Adipocyte (in vitro differentiated cells): ENCODE measurements at regions not wholly inside any gene's neighbourhood (a gene's known extent, or its start where the extent isn't known, plus 50 kb on each side); places are given as distances from the start of the nearest gene placed in this dataset.
"Not testable (repeated sequence)": the region's sequence is repeated elsewhere in the genome, so short reads cannot be mapped to it uniquely, and the experiment has no call there.

Source experiments
- DNase-seq: peaks from one replicate; pipeline ENCODE4 v3.0.0-alpha.2; 2015; ENCODE audit warnings: low read depth
- H3K27me3 ChIP-seq: replicated peaks from 2 replicates; pipeline ENCODE4 v1.7.0; 2013; ENCODE audit warnings: mild to moderate bottlenecking, low read length, moderate library complexity; ENCODE audit not compliant: control insufficient read depth, insufficient read depth
- H3K36me3 ChIP-seq: 2 replicates; pipeline ENCODE4 v1.7.0; 2013; ENCODE audit warnings: low read length, mild to moderate bottlenecking, moderate library complexity; ENCODE audit not compliant: control insufficient read depth, insufficient read depth, severe bottlenecking
- H3K4me1 ChIP-seq: 2 replicates; pipeline ENCODE4 v1.7.0; 2013; ENCODE audit warnings: mild to moderate bottlenecking, low read length, moderate library complexity; ENCODE audit not compliant: control insufficient read depth, insufficient read depth
- H3K4me3 ChIP-seq: 2 replicates; pipeline ENCODE4 v1.7.0; 2013; ENCODE audit warnings: mild to moderate bottlenecking, low read length, moderate library complexity
- H3K9ac ChIP-seq: 2 replicates; pipeline ENCODE4 v1.7.0; 2013; ENCODE audit warnings: mild to moderate bottlenecking, low read length, moderate library complexity
- H3K9me3 ChIP-seq: 2 replicates; pipeline ENCODE4 v1.7.0; 2013; ENCODE audit warnings: mild to moderate bottlenecking, low read length, moderate library complexity; ENCODE audit not compliant: control insufficient read depth

DNA sequence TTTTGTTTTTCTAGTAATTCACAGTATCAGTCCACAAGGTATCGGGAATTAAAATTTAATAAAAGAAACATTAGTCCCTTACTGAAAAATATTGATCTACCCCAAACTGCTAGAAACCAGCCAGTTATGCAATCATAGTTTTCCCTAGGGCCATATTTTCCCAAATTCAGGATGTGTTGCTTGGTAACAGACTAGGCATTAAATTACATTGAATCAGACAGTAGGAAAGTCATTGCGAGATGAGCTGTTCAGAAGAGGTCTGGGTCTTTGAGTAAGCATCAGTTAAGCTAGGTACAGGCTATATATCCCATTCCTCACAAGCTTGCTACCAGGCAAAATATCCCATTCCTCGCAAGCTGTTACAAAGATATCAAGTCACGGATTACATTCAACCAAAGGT lies 123.0 kb upstream of the CCDC150 start:
- Histone ChIP-seq H3K36me3 (no peaks in the 10 kb centered on the region), H3K9me3 (no peaks in the 10 kb centered on the region), H3K9ac (no peak overlapping the region), H3K4me1 (no peaks in the 10 kb centered on the region), H3K4me3 (no peak overlapping the region), H3K27me3 (no peaks in the 10 kb centered on the region)
- peak; percentile 43 for DNase-seq

GRCh38 chr2:196520605-196521004 lies 118.9 kb upstream of the CCDC150 start:
- H3K9me3 ChIP-seq, result no peaks in the 10 kb centered on the region
- no peak for DNase-seq
- H3K27me3 ChIP-seq, result no peaks in the 10 kb centered on the region
- H3K4me3 ChIP-seq, result no peak overlapping the region
- no peak overlapping the region for H3K9ac ChIP-seq
- H3K4me1 ChIP-seq, result no peaks in the 10 kb centered on the region
- H3K36me3 ChIP-seq, result no peaks in the 10 kb centered on the region

DNA sequence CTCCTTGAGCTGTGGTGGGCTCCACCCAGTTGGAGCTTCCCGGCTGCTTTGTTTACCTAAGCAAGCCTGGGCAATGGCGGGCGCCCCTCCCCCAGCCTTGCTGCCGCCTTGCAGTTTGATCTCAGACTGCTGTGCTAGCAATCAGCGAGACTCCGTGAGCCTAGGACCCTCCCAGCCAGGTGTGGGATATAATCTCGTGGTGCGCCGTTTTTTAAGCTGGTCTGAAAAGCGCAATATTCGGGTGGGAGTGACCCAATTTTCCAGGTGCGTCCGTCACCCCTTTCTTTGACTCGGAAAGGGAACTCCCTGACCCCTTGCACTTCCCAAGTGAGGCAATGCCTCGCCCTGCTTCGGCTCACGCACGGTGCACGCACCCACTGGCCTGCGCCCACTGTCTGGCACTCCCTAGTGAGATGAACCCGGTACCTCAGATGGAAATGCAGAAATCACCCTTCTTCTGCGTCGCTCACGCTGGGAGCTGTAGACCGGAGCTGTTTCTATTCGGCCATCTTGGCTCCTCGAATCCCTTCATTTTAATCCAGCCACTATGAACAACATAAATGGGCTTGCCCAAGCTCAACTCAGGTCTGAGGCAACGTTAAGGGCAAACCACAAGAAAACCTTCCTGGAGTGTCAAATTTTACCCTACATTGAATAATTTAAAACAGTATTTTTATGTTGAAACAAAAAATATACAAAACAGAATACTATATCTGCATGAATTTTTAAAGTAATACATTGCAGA lies 112.4 kb upstream of the CCDC150 start:
- not testable (repeated sequence) for H3K9ac ChIP-seq, H3K27me3 ChIP-seq, H3K36me3 ChIP-seq, DNase-seq, H3K4me3 ChIP-seq, H3K4me1 ChIP-seq, H3K9me3 ChIP-seq

DNA sequence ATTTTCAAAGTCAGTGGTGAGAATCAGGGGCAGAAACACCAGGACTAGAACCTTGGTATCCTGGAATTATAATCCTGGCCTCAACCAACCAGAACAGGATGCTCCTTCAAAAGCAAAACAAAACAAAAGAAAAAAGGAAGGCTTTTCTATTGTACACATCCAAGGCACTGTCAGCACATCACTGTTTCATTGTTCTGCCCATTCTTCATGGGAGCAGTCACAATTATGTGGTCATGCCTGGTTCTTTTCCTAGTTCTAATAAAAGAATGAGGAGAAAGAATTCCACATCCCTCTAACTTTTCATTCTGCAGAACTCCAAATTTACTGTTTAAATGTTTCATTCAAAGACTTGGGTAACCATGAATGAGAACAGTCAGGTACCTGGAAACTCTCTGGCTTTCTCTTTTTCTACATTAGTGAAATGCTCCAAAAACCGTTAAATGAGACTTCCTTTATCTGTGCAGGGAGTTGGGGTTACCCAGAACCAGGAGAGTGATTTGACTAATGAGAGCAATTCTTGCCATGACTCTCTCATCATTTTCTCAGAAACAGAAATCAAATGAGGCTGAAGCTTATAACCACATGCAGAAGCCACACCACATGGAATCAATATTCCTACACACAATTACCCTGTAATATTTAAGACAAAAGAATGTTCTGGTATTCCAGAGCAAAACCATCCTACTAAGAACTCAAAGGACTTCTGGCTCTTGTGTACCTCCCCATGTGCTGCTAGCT lies 110.9 kb upstream of the CCDC150 start:
- DNase-seq, result peak; percentile 26
- no peaks in the 10 kb centered on the region for H3K27me3 ChIP-seq
- H3K9me3 ChIP-seq, result no peaks in the 10 kb centered on the region
- H3K4me1 ChIP-seq, result no peaks in the 10 kb centered on the region
- no peak overlapping the region for H3K4me3 ChIP-seq
- no peaks in the 10 kb centered on the region for H3K36me3 ChIP-seq
- H3K9ac ChIP-seq, result no peak overlapping the region

DNA sequence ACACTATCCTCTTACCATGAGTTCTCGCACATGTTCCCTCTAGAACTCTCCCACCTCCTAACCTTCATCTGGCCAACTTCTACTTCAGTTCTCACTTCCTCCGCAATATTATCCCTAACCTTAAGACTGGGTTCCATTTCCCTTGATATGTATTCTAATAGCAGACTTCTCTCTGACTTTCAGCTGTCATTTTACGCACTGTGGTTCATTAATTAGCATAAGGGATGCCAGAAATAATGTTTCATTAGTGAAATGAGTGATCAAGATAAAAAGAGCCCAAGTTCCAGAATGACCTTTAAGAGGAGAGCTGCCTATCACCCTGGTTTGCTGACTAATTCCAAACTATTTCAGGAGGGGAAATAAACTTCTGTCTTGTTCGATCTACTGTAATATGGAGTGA lies 108.6 kb upstream of the CCDC150 start:
- no peaks in the 10 kb centered on the region for H3K4me1 ChIP-seq
- H3K27me3 ChIP-seq, result no peaks in the 10 kb centered on the region
- no peak overlapping the region for H3K9ac ChIP-seq
- H3K36me3 ChIP-seq, result no peaks in the 10 kb centered on the region
- H3K9me3 ChIP-seq, result no peaks in the 10 kb centered on the region
- DNase-seq, result no peak
- no peak overlapping the region for H3K4me3 ChIP-seq

DNA sequence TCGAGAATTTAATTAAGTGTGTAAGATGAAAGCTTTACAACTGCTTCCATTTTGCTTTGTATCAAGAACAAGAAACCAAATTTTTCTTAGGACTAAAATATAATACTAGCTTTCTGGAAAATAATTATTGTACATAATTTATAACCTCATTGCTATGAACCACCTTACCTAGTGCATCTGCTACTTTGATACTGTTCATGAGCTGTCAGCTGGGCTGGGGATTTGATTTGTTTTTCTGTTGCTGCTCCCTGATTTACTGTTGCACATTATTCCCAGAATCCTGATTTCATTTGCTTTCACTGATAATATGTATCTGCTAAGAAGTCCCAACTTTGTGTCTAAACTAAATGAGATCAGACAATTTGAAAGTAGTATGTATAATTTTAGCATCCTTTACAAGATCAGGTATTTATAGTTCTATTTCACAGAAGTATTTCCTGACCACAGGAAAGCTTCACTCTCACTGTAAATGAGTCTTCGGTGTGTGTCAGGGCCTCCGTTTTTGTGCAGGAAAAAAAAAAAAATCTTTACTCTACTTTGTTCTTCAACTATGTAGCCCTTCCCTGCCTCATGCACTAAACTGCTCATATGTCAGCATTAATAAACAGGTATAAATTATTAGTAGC lies 105.6 kb upstream of the CCDC150 start:
- Histone ChIP-seq H3K4me3 (no peak overlapping the region), H3K36me3 (no peaks in the 10 kb centered on the region), H3K4me1 (no peaks in the 10 kb centered on the region), H3K9ac (no peak overlapping the region), H3K27me3 (no peaks in the 10 kb centered on the region), H3K9me3 (no peaks in the 10 kb centered on the region)
- no peak for DNase-seq

- Histone ChIP-seq H3K4me3 (no peak overlapping the region), H3K27me3 (no peaks in the 10 kb centered on the region), H3K36me3 (no peaks in the 10 kb centered on the region), H3K4me1 (no peaks in the 10 kb centered on the region), H3K9me3 (no peaks in the 10 kb centered on the region), H3K9ac (no peak overlapping the region)
- DNase-seq, result no peak
Observed at GRCh38 chr2:196534495-196534894, 105.0 kb upstream of the CCDC150 start.

DNA sequence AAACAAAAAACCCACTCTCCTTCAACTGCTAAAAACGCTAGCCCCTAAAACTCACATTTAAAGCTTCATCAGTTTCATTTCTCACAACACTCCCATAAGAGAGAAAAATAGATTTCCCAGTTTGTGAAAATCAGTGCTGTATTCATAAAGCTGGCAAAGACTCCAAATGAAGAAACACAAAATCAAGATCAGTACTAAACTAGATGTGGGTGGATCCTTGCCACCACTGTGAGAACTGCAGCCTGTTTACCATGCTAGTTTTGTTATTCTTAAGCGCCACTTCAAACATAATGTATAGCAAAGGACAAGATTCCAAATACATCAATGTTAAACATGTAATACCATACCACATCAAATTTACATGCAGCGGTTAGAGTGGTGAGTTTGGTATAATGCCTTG lies 104.5 kb upstream of the CCDC150 start:
- H3K27me3 ChIP-seq, result no peaks in the 10 kb centered on the region

GRCh38 chr2:196535742-196536141 lies 103.8 kb upstream of the CCDC150 start:
- no peak for DNase-seq
- H3K9ac ChIP-seq, result no peak overlapping the region
- H3K4me3 ChIP-seq, result no peak overlapping the region
- no peaks in the 10 kb centered on the region for H3K9me3 ChIP-seq
- H3K36me3 ChIP-seq, result no peaks in the 10 kb centered on the region
- no peaks in the 10 kb centered on the region for H3K27me3 ChIP-seq
- H3K4me1 ChIP-seq, result no peaks in the 10 kb centered on the region

More for the DNA sequence above, 104.5 kb upstream of the CCDC150 start:
- no peak overlapping the region for H3K4me3 ChIP-seq
- no peaks in the 10 kb centered on the region for H3K9me3 ChIP-seq
- H3K36me3 ChIP-seq, result no peaks in the 10 kb centered on the region
- no peaks in the 10 kb centered on the region for H3K4me1 ChIP-seq
- H3K9ac ChIP-seq, result no peak overlapping the region
- no peak for DNase-seq

DNA sequence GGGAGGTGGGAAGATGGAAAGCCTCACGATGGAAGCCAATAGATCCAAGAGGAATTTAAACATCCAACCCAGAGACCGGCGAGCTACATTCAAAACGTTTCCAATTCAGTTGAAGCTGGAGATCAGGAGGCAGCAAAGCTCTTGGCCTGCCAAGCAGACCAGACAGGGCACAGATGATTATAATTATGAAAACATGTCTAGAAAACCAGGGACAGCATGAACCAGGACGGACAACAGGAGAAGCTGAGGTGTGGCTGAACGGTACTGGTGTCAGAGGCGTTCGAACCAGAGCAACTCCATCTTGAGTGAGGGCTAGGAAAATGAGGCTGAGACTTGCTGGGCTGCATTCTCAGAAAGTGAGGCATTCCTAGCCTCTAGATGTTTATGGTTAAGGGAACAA lies 102.2 kb upstream of the CCDC150 start:
- H3K4me1 ChIP-seq, result no peaks in the 10 kb centered on the region
- no peak overlapping the region for H3K4me3 ChIP-seq
- no peaks in the 10 kb centered on the region for H3K27me3 ChIP-seq
- no peaks in the 10 kb centered on the region for H3K36me3 ChIP-seq
- H3K9me3 ChIP-seq, result no peaks in the 10 kb centered on the region
- DNase-seq, result no peak
- H3K9ac ChIP-seq, result no peak overlapping the region

GRCh38 chr2:196538189-196538588 lies 101.3 kb upstream of the CCDC150 start:
- no peaks in the 10 kb centered on the region for H3K9me3 ChIP-seq
- no peak overlapping the region for H3K4me3 ChIP-seq
- no peaks in the 10 kb centered on the region for H3K4me1 ChIP-seq
- no peaks in the 10 kb centered on the region for H3K36me3 ChIP-seq
- H3K27me3 ChIP-seq, result no peaks in the 10 kb centered on the region
- no peak for DNase-seq
- no peak overlapping the region for H3K9ac ChIP-seq
